ENCODE measurements at regions not wholly inside any gene's neighbourhood (a gene's known extent, or its start where the extent isn't known, plus 50 kb on each side); places are given as distances from the start of the nearest gene placed in this dataset.

DNA sequence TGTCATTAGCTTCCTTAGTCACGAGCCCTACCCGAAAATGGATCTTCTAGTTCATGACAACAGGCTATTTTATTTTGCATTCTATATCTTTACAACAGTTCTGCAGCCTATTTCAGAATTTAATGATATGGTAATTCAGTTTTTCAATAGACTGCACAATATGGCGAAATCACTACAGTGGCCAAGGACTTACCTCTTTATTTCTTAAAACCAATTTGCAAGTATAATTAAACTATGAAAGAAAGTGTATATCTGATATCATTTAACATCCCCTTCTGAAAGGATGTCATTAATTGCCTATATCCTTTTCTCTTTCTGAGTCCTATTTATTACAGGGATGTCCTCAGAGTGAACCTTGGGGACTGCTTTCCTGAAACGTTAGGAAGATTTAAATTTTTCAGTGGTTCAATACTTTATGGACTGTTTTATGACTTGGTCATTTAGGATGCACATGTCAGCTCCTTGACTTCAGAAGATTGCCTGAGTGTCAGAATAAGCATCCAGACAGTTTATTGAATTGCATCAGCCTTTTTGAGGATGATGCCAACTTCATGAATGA is 190.8 kb upstream of the GEMIN8 start:
- Histone ChIP-seq H3K4me1 (no peaks in the 10 kb centered on the region), H3K4me2 (no peak overlapping the region), H3K4me3 (no peak overlapping the region), H4K20me1 (ENCODE audit: low read depth) (no peaks in the 10 kb centered on the region), H3K27me3 (no peaks in the 10 kb centered on the region), H3K36me3 (no peaks in the 10 kb centered on the region), H2AFZ (replicated peaks) (no peak overlapping the region), H3K27ac (no peak overlapping the region), H3K79me2 (ENCODE audit: low read depth) (no peaks in the 10 kb centered on the region), H3K9me3 (ENCODE audit: low read depth) (peaks cover 12% of the 10 kb centered on the region), H3F3A (ENCODE audit: low read depth) (no peaks in the 10 kb centered on the region), H3K9ac (no peak overlapping the region)
- Mint-ChIP-seq H3K27me3 (ENCODE audit: insufficient read depth, low read depth) (no peaks in the 10 kb centered on the region), H3K36me3 (no peaks in the 10 kb centered on the region), H3K4me3 (no peak overlapping the region), H3K9me3 (no peaks in the 10 kb centered on the region), H3K4me1 (no peaks in the 10 kb centered on the region), H3K27ac (no peak overlapping the region)
- TF ChIP-seq, protein P1, sequence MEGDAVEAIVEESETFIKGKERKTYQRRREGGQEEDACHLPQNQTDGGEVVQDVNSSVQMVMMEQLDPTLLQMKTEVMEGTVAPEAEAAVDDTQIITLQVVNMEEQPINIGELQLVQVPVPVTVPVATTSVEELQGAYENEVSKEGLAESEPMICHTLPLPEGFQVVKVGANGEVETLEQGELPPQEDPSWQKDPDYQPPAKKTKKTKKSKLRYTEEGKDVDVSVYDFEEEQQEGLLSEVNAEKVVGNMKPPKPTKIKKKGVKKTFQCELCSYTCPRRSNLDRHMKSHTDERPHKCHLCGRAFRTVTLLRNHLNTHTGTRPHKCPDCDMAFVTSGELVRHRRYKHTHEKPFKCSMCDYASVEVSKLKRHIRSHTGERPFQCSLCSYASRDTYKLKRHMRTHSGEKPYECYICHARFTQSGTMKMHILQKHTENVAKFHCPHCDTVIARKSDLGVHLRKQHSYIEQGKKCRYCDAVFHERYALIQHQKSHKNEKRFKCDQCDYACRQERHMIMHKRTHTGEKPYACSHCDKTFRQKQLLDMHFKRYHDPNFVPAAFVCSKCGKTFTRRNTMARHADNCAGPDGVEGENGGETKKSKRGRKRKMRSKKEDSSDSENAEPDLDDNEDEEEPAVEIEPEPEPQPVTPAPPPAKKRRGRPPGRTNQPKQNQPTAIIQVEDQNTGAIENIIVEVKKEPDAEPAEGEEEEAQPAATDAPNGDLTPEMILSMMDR (IDR thresholded peaks at IDR 0.05): no peak
- no peak for TF ChIP-seq EZH2phosphoT487 (IDR thresholded peaks at IDR 0.05)
- no peak for TF ChIP-seq EZH2 (IDR thresholded peaks at IDR 0.05)
- no peak for DNase-seq (ENCODE audit: low spot score)

GRCh38 chrX:14209034-14209433 is 179.3 kb upstream of the GEMIN8 start:
- Mint-ChIP-seq H3K4me1 (no peaks in the 10 kb centered on the region), H3K36me3 (no peaks in the 10 kb centered on the region), H3K27ac (no peak overlapping the region), H3K27me3 (ENCODE audit: insufficient read depth, low read depth) (no peaks in the 10 kb centered on the region), H3K4me3 (no peak overlapping the region), H3K9me3 (peaks cover 12% of the 10 kb centered on the region)
- Histone ChIP-seq H3K9me3 (ENCODE audit: low read depth) (no peaks in the 10 kb centered on the region), H3K27ac (no peak overlapping the region), H2AFZ (replicated peaks) (no peak overlapping the region), H3K4me3 (no peak overlapping the region), H4K20me1 (ENCODE audit: low read depth) (no peaks in the 10 kb centered on the region), H3K4me1 (no peaks in the 10 kb centered on the region), H3K4me2 (no peak overlapping the region), H3K36me3 (no peaks in the 10 kb centered on the region), H3F3A (ENCODE audit: low read depth) (no peaks in the 10 kb centered on the region), H3K79me2 (ENCODE audit: low read depth) (no peaks in the 10 kb centered on the region), H3K9ac (no peak overlapping the region), H3K27me3 (no peaks in the 10 kb centered on the region)
- TF ChIP-seq EZH2phosphoT487 (IDR thresholded peaks at IDR 0.05) (no peak), EZH2 (IDR thresholded peaks at IDR 0.05) (no peak)
- TF ChIP-seq, protein P1 (IDR thresholded peaks at IDR 0.05): no peak
- no peak for DNase-seq (ENCODE audit: low spot score)

GRCh38 chrX:14194711-14195110 is 165.0 kb upstream of the GEMIN8 start:
- Histone ChIP-seq H2AFZ (replicated peaks) (no peak overlapping the region), H3K4me1 (no peaks in the 10 kb centered on the region), H3K4me3 (no peak overlapping the region), H3K27me3 (no peaks in the 10 kb centered on the region), H3K36me3 (no peaks in the 10 kb centered on the region), H3K9ac (no peak overlapping the region), H3K79me2 (ENCODE audit: low read depth) (no peaks in the 10 kb centered on the region), H3F3A (ENCODE audit: low read depth) (no peaks in the 10 kb centered on the region), H3K9me3 (ENCODE audit: low read depth) (no peaks in the 10 kb centered on the region), H3K4me2 (no peak overlapping the region), H4K20me1 (ENCODE audit: low read depth) (no peaks in the 10 kb centered on the region), H3K27ac (no peak overlapping the region)
- H3K9me3 Mint-ChIP-seq: peaks cover 5% of the 10 kb centered on the region
- TF ChIP-seq, protein P1 (IDR thresholded peaks at IDR 0.05): no peak
- TF ChIP-seq EZH2phosphoT487 (IDR thresholded peaks at IDR 0.05): no peak
- no peak for TF ChIP-seq EZH2 (IDR thresholded peaks at IDR 0.05)
- no peak for DNase-seq (ENCODE audit: low spot score)
- no peak overlapping the region for H3K27ac Mint-ChIP-seq
- H3K4me1 Mint-ChIP-seq: peaks cover 2% of the 10 kb centered on the region
- H3K27me3 Mint-ChIP-seq (ENCODE audit: insufficient read depth, low read depth): peaks cover 2% of the 10 kb centered on the region
- no peak overlapping the region for H3K4me3 Mint-ChIP-seq
- no peaks in the 10 kb centered on the region for H3K36me3 Mint-ChIP-seq
